ENCODE measurements at regions not wholly inside any gene's neighbourhood (a gene's known extent, or its start where the extent isn't known, plus 50 kb on each side); places are given as distances from the start of the nearest gene placed in this dataset.

DNA sequence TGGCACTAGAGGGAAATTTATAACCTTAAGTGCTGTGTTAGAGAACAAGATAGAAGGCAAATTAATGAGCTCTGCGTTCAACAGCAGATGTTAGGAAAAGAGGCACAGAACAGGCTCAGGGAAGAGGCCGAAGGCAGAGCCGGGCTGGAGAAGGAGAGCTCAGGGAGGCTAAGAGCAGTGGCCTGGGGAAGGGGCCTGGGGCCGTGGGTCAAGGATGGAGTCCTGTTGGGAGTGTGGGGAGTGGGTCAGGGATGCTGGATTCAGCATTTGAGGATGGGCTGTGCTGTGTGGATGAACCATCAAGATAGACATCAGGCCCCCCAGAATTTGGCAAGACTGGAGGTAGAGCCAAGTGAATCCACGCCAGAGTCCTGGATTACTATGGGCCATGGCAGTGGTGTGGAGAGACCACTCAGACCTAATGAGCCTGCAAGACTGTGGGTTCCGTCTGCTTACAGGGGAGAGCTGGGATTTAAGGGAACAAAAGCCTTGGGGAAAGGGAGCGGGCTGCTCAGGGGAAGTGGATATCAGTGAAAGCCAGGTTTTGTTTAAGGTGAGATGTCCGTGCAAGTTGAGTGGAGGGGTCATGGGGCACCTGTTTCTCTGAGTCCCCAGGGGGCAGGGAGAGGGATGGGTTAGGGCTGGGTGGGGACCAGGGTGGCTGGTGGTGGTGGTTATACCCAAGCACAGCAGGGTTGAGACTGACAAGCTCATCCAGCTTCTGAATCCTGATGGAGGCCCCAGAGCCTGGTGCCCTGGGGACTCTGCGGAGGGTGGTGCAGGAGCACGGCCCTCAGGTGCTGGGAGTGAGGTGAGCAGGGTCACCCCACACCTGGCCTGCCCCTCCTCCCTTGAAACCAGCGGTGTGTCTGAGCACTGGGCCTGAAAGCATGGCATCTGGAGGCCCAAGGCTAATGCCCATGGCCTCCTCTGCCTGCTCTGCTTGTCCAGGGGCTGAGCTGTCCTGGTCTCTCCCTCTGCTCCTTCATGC lies 101.7 kb downstream of the BMS1 start:
- DNase-seq (ENCODE audit: extremely low read depth, low read depth): no peak
- TF ChIP-seq, protein P1, sequence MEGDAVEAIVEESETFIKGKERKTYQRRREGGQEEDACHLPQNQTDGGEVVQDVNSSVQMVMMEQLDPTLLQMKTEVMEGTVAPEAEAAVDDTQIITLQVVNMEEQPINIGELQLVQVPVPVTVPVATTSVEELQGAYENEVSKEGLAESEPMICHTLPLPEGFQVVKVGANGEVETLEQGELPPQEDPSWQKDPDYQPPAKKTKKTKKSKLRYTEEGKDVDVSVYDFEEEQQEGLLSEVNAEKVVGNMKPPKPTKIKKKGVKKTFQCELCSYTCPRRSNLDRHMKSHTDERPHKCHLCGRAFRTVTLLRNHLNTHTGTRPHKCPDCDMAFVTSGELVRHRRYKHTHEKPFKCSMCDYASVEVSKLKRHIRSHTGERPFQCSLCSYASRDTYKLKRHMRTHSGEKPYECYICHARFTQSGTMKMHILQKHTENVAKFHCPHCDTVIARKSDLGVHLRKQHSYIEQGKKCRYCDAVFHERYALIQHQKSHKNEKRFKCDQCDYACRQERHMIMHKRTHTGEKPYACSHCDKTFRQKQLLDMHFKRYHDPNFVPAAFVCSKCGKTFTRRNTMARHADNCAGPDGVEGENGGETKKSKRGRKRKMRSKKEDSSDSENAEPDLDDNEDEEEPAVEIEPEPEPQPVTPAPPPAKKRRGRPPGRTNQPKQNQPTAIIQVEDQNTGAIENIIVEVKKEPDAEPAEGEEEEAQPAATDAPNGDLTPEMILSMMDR (IDR thresholded peaks at IDR 0.05; ENCODE audit: low read depth, low read length, missing control alignments): no peak
- no peak overlapping the region for H3K4me3 ChIP-seq (replicated peaks; ENCODE audit: low read depth, low read length)

DNA sequence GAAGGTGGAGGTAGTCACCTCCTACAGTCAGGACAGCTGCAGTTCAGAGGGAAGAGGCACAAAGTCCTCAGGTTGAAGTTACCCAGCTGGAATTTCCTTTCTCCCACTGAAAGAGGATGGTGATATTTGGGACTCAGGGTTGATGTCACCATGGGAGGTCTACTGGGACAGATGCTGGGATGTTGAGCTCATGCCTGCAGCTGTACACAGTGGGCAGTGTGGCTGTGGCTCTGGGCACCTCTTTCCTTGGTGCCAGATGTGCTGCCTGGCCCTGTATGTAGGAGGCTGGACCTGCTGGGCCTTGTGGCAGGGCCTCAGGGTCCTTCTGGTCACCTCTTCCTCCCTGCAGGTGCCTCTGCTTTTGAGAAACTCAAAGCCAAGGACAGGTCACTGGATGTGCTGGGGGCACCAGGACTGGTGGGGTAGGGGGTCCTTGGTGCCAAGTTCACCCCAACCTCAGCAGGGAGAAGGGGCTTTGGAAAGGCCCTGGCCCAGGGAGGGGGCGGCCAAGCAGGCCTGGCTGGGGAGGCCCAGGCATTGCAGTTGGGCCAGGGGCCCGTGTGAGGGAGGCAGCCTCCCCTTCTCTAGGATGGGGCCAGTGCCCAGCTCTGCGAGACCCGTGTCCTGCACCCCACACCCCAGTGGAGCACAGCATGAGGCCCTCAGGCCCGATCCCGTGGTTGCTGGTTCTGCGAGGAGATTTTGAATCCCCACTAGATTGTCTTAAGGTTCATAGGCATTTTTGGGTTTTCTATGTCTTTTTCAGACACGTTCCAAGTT lies 103.1 kb downstream of the BMS1 start:
- TF ChIP-seq, protein P1 (IDR thresholded peaks at IDR 0.05; ENCODE audit: low read depth, low read length, missing control alignments): no peak

DNA sequence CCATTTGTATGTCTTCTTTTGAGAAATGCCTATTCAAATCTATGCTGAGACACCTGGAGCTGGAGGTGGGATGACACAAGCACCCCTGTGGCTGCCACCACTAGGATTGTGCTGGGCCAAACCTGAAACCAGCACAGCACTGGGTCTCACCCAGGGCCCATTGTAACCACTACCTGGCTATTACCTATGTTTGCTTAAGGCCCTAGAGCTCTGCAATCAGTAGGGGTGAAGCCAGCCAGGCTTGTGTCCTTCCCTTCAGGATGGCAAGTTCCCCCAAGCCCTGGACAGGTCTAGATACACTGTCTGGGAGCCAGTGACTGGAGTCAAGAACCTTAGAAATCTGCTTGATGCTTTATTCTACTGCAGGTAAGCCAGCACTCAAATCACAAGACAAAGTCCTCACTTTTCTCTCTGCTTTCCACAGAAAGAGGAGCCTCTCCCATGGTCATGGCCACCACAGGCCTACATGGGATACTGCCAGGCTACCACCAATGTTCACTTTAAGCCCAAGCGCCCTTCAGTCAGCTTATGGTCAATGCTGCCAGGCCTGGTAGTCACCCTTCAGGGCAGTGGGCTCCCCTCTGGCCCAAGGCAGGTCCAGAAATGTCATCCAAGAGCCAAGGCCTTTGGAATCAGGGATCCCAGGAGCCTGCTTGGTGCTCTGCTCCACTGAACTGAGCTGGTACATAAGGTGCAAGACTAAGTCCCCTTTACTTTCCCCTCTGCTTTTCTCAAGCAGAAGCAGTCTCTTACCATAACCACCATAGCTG lies 105.3 kb downstream of the BMS1 start:
- TF ChIP-seq, protein P1 (IDR thresholded peaks at IDR 0.05; ENCODE audit: low read depth, low read length, missing control alignments): no peak
- no peak for DNase-seq (ENCODE audit: extremely low read depth, low read depth)
- H3K4me3 ChIP-seq (replicated peaks; ENCODE audit: low read depth, low read length): no peak overlapping the region

More for the DNA sequence above, 103.1 kb downstream of the BMS1 start:
- H3K4me3 ChIP-seq (replicated peaks; ENCODE audit: low read depth, low read length): no peak overlapping the region
- DNase-seq (ENCODE audit: extremely low read depth, low read depth): no peak

DNA sequence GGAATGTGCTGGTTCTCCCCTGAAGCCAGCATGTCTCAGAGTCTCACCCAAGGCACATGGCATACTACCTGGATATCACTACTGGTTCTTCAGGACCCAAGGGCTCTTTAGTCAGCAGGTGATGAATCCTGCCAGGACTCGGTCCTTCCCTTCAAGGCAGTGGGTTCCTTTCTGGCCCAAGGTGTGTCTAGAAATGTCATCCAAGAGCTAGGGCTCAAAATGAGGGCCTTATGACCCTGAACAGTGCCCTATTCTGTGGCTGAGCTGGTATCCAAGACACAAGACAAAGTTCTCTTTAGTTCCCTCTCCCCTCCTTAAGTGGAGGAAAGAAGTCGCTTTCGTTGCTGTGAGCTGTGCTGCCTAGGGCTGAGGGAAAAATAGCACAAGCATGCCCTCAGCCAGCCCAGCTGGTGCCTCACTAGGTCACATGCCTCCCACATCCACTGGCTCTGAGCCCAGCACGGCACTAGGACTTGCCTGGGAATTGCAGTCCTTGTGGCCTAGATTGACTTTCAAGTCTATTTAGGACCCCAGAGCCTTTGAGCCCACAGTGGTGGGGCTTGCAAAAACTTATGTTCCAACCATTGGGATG lies 106.0 kb downstream of the BMS1 start:
- no peak for DNase-seq (ENCODE audit: extremely low read depth, low read depth)
- TF ChIP-seq, protein P1 (IDR thresholded peaks at IDR 0.05; ENCODE audit: low read depth, low read length, missing control alignments): no peak
- H3K4me3 ChIP-seq (replicated peaks; ENCODE audit: low read depth, low read length): no peak overlapping the region

DNA sequence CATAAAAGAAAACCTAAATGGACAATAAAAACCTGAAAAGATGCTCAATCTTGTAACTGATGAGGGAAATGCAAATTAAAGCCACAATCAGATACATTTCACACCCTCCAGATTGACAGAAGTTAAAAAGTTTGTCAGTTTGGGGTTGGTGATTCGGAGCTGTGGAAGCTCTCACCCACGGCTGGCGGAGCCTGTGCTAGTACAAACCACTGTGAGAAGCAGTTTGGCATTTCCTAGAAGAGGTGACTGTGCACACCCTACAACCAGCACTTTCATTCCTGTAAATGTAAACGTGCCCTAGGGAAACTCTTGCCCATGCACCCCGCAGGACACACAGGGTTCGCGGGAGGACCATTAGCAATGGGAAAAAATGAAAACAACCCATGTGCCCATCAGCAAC lies 114.1 kb downstream of the BMS1 start:
- H3K4me3 ChIP-seq (replicated peaks; ENCODE audit: low read depth, low read length): no peak overlapping the region
- no peak for DNase-seq (ENCODE audit: extremely low read depth, low read depth)
- TF ChIP-seq, protein P1 (IDR thresholded peaks at IDR 0.05; ENCODE audit: low read depth, low read length, missing control alignments): no peak

Measured in HFF-Myc (cell line).